ENCODE measurements at regions not wholly inside any gene's neighbourhood (a gene's known extent, or its start where the extent isn't known, plus 50 kb on each side); places are given as distances from the start of the nearest gene placed in this dataset.

DNA sequence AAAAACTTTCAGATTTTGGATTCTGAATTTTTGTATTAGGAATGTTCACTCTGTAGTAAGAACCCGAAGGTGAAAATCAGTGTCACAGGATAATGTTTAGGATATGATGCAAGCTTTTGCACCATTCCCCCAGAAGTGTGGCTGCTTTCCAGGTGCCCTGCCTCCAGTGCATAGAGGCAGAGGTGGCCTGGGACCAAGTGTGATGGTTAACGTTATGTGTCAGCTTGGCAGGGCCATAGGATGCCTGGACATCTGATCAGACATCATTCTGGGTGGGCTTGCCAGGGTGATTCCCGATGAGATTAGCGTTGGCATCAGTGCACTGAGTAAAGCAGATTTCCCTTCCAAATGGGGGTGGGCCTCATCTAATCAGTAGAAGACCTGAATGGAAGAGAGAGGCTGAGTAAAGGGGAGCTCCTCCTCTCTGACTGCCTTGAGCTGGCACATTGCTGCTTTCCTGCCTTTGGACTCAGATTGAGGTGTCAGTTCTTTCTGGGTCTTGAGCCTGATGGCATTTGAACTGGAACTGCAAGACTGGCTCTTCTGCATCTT, 177.4 kb upstream of the HS6ST1 start:
- H3K4me3 ChIP-seq (ENCODE audit: low read depth, low read length): no peak overlapping the region
- DNase-seq (ENCODE audit: low read depth): no peak
- TF ChIP-seq CTCF (IDR thresholded peaks at IDR 0.05; ENCODE audit: insufficient read depth, low read depth, low read length): no peak

- no peak for TF ChIP-seq CTCF (IDR thresholded peaks at IDR 0.05; ENCODE audit: insufficient read depth, low read depth, low read length)
These were observed 178.0 kb upstream of the HS6ST1 start for GRCh38 chr2:128496700-128497099.

DNA sequence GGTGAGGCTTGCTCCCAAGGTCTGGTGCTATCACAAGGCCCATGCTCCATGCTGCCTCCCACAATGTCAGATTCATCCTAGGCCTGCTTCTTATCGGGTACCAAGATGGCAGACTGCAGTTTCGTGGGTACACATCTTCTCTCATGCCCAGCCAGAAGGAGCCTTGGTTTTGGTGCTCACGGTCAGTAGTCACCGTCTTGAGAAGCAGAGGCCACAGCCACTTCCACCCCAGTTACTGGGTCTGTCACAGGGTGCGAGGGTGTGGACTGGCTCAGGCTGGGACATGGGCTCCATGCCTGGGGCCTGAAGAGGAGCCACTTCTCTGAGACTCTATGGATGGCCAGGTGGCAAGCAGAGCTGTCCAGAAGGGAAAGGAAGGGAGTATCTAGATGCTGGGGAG, 178.8 kb upstream of the HS6ST1 start:
- TF ChIP-seq CTCF (IDR thresholded peaks at IDR 0.05; ENCODE audit: insufficient read depth, low read depth, low read length): no peak
- DNase-seq (ENCODE audit: low read depth): no peak
- no peak overlapping the region for H3K4me3 ChIP-seq (ENCODE audit: low read depth, low read length)

More at GRCh38 chr2:128496700-128497099, 178.0 kb upstream of the HS6ST1 start:
- no peak overlapping the region for H3K4me3 ChIP-seq (ENCODE audit: low read depth, low read length)
- no peak for DNase-seq (ENCODE audit: low read depth)

DNA sequence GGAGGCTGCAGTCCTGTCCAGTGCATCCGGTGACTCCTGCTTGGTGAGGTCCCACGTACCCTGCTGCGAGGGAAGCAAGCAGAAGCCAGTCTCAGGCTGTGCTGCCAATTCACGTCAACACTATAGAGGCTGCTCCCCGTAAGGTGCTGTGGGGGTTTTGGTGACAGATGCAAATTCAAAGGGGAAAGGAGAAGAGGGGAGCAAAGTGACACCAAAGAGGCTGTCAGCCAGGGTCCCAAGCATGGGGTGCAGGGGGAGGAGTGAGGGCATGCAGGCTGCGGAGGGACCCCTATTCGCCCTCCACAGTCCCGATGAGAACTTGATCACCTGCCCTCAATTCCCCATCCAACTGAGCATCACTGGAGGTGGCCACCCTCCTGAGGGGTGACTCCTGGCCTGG, 179.4 kb upstream of the HS6ST1 start:
- no peak for DNase-seq (ENCODE audit: low read depth)
- no peak for TF ChIP-seq CTCF (IDR thresholded peaks at IDR 0.05; ENCODE audit: insufficient read depth, low read depth, low read length)
- no peak overlapping the region for H3K4me3 ChIP-seq (ENCODE audit: low read depth, low read length)

GRCh38 chr2:128498589-128498988, 179.9 kb upstream of the HS6ST1 start:
- no peak for DNase-seq (ENCODE audit: low read depth)
- no peak overlapping the region for H3K4me3 ChIP-seq (ENCODE audit: low read depth, low read length)
- TF ChIP-seq CTCF (IDR thresholded peaks at IDR 0.05; ENCODE audit: insufficient read depth, low read depth, low read length): no peak

GRCh38 chr2:128499367-128500137, 180.9 kb upstream of the HS6ST1 start:
- DNase-seq (ENCODE audit: low read depth): no peak
- H3K4me3 ChIP-seq (ENCODE audit: low read depth, low read length): no peak overlapping the region
- TF ChIP-seq CTCF (IDR thresholded peaks at IDR 0.05; ENCODE audit: insufficient read depth, low read depth, low read length): no peak

Data from fibroblast of villous mesenchyme (primary cell).